ENCODE measurements at regions not wholly inside any gene's neighbourhood (a gene's known extent, or its start where the extent isn't known, plus 50 kb on each side); places are given as distances from the start of the nearest gene placed in this dataset.

- intact Hi-C loops (cut with DNase I) = loop anchor here (5.0 to 10.0 kb wide), 2 partner anchors 244 to 391 kb away; partner anchors contain the start of gene PAK3
- no peaks in the 10 kb centered on the region for H3K36me3 ChIP-seq
- no peak overlapping the region for H3K4me3 ChIP-seq
- 2% methylated on average over 7 of the region's 7 CpGs for WGBS
- no peaks in the 10 kb centered on the region for H3K27me3 ChIP-seq (replicated peaks; ENCODE audit: insufficient read depth)
- peak; percentile 20 for DNase-seq (ENCODE audit: low spot score)
- H3K4me1 ChIP-seq (replicated peaks) = no peaks in the 10 kb centered on the region
- no peaks in the 10 kb centered on the region for H3K9me3 ChIP-seq
- TF ChIP-seq POLR2A (IDR thresholded peaks at IDR 0.05) (no peak), CTCF (IDR thresholded peaks at IDR 0.05) (peak in 3 of 4 experiments; percentile 14 to 42 (median 37))
- H3K27ac ChIP-seq = no peak overlapping the region
Observed at GRCh38 chrX:110853610-110854009, 58.0 kb upstream of the CHRDL1 start.

- WGBS = 68% methylated on average over 4 of the region's 4 CpGs
Observed at GRCh38 chrX:110852180-110852579, 56.6 kb upstream of the CHRDL1 start.

GRCh38 chrX:110851780-110852179 is 56.2 kb upstream of the CHRDL1 start:
- DNase-seq (ENCODE audit: low spot score) = no peak
- 80% methylated on average over 3 of the region's 4 CpGs for WGBS
- TF ChIP-seq POLR2A (IDR thresholded peaks at IDR 0.05) (no peak), CTCF (IDR thresholded peaks at IDR 0.05) (no peak), POLR2AphosphoS5 (IDR thresholded peaks at IDR 0.05) (no peak)
- no peaks in the 10 kb centered on the region for H3K9me3 ChIP-seq
- no peaks in the 10 kb centered on the region for H3K4me1 ChIP-seq (replicated peaks)
- H3K36me3 ChIP-seq = no peaks in the 10 kb centered on the region
- H3K27ac ChIP-seq = no peak overlapping the region
- no peaks in the 10 kb centered on the region for H3K27me3 ChIP-seq (replicated peaks; ENCODE audit: insufficient read depth)
- intact Hi-C loops (cut with DNase I) = loop anchor here (5.0 to 10.0 kb wide), 2 partner anchors 246 to 393 kb away; partner anchors contain the start of gene PAK3
- H3K4me3 ChIP-seq = no peak overlapping the region

More at GRCh38 chrX:110852180-110852579, 56.6 kb upstream of the CHRDL1 start:
- DNase-seq (ENCODE audit: low spot score) = no peak
- Histone ChIP-seq H3K4me1 (replicated peaks) (no peaks in the 10 kb centered on the region), H3K27ac (no peak overlapping the region), H3K36me3 (no peaks in the 10 kb centered on the region), H3K27me3 (replicated peaks; ENCODE audit: insufficient read depth) (no peaks in the 10 kb centered on the region), H3K4me3 (no peak overlapping the region), H3K9me3 (no peaks in the 10 kb centered on the region)
- TF ChIP-seq POLR2A (IDR thresholded peaks at IDR 0.05) (no peak), CTCF (IDR thresholded peaks at IDR 0.05) (peak in 2 of 4 experiments; percentile 17 to 19)
- intact Hi-C loops (cut with DNase I) = loop anchor here (5.0 to 10.0 kb wide), 2 partner anchors 245 to 393 kb away; partner anchors contain the start of gene PAK3

GRCh38 chrX:110847334-110847733 is 51.7 kb upstream of the CHRDL1 start:
- intact Hi-C loops (cut with DNase I) = loop anchor here (1.0 kb wide), 1 partner anchor 397 kb away; no protein-coding TSS in a partner anchor
- no peaks in the 10 kb centered on the region for H3K36me3 ChIP-seq
- WGBS = 0% methylated on average over 5 of the region's 5 CpGs
- TF ChIP-seq POLR2A (IDR thresholded peaks at IDR 0.05) (no peak), CTCF (IDR thresholded peaks at IDR 0.05) (peak in 3 of 4 experiments; percentile 52 to 65 (median 57))
- no peaks in the 10 kb centered on the region for H3K4me1 ChIP-seq (replicated peaks)
- H3K27ac ChIP-seq = no peak overlapping the region
- no peak overlapping the region for H3K4me3 ChIP-seq
- peak; percentile 17 for DNase-seq (ENCODE audit: low spot score)
- no peaks in the 10 kb centered on the region for H3K27me3 ChIP-seq (replicated peaks; ENCODE audit: insufficient read depth)
- H3K9me3 ChIP-seq = no peaks in the 10 kb centered on the region

- intact Hi-C loops (cut with DNase I) = no loop called here
- H3K4me1 ChIP-seq (replicated peaks) = no peaks in the 10 kb centered on the region
- H3K27me3 ChIP-seq (replicated peaks; ENCODE audit: insufficient read depth) = no peaks in the 10 kb centered on the region
- no peaks in the 10 kb centered on the region for H3K36me3 ChIP-seq
- H3K27ac ChIP-seq = no peak overlapping the region
- no peak for TF ChIP-seq POLR2A (IDR thresholded peaks at IDR 0.05)
- TF ChIP-seq CTCF (IDR thresholded peaks at IDR 0.05) = no peak
- TF ChIP-seq POLR2AphosphoS5 (IDR thresholded peaks at IDR 0.05) = no peak
- H3K9me3 ChIP-seq = no peaks in the 10 kb centered on the region
- H3K4me3 ChIP-seq = no peak overlapping the region
- 79% methylated on average over 1 of the region's 1 CpG for WGBS
- no peak for DNase-seq (ENCODE audit: low spot score)
Observed at GRCh38 chrX:110846071-110846470, 50.5 kb upstream of the CHRDL1 start.

All from prostate gland (tissue), 2 donors.